ENCODE measurements at regions not wholly inside any gene's neighbourhood (a gene's known extent, or its start where the extent isn't known, plus 50 kb on each side); places are given as distances from the start of the nearest gene placed in this dataset.
A peak's percentile ranks its signal among the peaks of the same experiment; 100 is the strongest.

DNA sequence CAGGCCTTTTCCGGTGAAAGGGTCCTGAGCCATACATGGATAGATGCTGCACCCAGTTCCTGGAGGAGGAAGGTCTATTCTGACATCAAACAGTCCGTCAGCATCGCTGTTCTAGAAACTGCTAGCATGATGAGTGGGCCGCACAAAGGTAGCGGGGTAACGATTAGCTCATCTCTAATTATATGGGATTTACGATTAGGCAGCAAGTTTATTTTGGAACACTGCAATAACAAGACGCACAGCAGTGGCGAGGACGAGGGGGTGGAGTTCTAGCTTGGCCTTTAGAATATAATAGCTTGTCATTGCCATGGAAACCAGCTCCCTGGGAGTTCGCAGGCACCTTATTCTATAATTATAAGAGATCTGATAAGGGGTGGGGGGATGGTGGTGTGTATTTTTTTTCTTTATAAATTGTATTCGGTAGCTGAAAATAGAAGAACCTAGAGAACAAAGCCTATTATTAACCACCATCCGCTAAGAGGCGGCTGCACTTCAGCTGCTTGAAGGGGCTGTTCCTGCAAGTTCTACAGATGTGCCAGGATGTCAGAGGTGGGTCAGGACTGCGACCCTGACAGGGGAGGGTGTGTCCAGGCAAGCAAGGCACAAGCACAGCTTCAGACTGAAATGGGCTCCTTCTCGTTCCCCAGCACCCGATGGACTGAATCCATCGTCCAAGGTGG lies 311.0 kb downstream of the AGTPBP1 start:
- DNase-seq, result peak in 37 of 58 donors; percentile 5 to 81 (median 43)

DNA sequence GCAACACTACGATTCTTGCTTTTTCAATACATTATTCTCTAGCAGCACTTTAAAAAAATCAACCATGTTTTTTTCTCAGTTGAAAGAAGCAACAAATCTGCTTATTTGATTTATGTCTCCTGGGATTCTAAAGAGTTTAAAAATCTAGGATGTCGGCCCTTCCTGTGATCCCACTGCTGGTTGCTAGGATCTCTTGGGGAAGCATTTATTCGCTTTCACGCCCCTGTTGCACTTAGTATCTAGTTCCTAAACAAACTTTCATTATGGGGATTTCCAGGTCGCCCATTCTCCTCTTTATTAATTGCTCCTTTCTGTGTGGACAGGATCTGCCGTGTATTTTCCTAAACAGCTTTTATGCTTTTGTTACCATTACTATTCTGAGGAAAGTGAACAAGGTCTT lies 313.5 kb downstream of the AGTPBP1 start:
- no peak for DNase-seq

DNA sequence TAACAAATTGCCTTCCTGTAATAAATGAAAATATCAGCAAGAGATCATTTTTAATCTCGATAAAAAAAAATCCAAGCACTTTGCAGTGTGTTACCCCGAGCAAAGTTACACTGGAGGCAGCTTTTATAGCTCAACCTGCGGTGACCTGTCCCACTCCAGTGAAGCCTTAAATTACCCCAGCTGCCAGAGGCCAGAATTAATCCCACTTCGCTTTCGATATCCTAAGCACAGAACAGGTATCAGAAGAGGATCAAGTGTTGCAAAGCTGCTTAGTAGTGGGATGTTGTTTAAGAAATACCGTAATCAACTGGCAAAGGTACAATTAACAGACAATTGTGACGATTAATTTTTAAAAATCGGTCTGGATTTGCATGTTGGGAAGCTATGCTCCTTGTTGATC lies 314.0 kb downstream of the AGTPBP1 start:
- no peak for DNase-seq

DNA sequence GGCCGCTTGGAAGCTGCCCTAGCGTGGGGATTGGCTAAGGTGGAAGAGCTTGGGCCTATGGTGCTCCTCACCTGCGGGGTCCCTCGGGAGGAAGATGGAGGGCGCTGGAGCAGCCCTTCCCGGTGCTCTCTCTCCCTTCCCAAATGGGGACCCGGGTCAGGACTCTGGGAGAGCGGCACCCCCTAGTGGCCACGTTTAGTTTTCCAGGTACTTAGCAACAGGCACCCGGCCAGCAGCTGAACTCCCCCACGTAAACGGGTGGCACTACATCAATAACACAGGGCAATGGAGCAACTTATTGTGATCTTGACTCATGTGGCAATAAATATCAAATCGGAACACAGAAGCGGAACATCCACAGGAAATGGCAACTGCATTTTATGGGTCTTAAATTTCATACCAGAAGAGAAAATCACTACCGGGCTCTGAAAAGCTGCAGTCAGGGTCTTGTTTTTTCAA lies 316.6 kb downstream of the AGTPBP1 start:
- DNase-seq, result peak in 44 of 58 donors; percentile 7 to 71 (median 38)

DNA sequence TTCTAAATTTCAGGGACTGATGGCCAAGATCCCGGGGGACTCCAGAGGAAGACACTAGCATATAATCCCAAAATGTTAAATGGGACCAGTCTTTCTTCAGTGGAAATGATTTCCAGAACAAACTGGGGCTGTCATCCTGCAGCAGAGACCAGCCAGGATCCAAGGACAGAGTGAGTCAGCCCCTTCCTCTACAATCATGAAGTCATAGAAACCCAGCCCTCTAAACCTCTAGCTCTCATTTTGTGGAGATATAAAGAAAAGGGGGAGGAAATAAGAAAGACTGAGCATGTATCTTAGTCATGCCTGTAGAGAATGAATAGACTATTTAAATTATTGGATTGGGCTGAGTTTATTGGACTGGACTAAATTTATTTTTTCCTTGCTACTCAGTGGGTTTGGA lies 318.3 kb downstream of the AGTPBP1 start:
- DNase-seq, result no peak

DNA sequence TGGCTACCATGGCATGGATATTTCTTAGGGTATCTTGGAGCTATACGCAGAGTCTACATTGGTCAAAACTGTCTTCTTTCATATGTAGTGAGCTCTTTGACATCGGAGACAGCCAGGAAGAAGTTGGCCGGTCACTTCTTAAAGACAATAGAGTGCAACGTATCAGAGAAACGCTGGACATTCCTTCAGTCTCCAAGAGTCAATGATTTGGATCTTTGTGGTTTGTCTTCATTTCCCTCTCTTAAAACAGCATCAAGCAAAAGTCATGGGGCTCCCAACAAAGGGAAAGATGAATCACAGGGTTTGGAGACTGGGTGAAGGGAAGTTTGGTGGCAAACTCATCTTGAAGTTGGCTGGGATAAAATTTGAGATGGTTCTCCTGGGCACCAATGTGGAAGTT lies 320.1 kb downstream of the AGTPBP1 start:
- DNase-seq, result no peak

DNA sequence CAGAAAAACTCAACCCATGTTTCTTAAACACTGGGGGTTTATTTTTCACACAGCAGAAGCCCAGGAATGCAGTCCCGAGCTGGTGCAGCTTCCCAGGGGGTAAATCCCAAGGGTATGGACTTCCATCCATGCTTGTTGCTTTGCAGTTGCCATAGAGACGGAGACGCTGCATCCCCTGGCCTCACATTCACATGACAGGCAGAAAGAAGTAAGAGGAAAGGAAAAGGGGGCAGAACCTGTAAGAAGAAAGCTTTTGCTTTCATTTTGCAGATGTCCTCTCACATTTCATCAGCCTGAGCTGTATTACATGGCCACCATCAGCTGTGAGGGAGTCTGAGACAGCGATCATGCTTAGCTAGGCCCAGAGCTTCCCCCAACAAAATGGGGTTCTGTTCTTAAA lies 321.0 kb downstream of the AGTPBP1 start:
- DNase-seq, result no peak

DNA sequence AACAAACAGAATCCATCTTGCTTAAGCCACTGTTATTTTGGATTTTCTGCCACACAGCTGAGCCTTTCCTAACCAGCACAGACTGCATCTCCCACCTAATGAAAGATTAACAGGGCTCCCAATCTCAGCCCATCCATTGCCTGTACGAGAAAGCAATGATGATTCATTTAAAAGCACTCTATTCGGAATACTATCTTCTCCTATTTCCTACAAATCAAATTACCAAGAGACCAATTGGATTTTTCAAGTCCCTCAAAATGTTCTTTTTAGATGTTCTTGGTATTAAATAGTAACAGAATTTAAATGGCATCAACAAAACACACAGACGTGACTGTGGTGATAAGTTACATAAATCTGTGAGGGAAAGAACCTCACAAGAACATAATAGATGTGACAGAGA lies 324.1 kb downstream of the AGTPBP1 start:
- peak in 1 of 58 donors; percentile 22 for DNase-seq

DNA sequence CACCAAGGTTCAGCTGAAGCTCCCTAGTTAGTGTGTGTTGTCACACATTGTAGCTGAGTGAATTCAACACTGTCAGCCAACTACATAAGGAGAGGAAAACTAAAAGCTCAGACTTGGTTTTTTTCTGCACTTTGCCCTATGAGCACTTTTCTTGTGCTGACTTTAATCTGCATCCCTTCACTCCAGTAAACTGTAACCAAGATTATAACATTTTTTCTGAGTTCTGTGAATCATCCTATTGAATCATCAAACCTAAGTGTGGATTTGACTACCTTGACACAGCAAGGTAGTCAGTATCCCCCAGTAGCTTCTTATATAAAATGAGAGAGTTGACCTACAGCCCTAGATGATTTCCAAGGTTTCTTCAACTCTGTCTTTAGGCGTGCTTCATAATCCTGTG lies 325.0 kb downstream of the AGTPBP1 start:
- no peak for DNase-seq

DNA sequence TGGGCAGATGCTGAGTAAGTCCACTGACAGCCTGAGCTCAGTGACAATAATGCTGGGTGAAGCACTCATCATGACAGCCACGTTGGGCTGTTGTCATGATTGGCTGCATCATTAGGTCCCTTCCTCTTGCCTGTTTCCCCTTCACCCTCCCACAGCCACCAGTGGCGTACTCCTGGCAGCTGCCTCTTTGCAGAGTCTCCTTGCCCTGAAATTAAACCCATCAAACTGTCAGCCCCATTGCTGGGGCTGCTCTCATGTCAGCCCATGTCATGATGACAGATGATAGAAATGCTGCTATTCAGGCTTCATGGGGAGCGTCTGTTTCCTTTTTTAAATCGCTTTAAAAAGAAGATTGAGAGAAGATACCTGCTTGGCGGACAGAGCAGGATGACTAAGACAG lies 327.4 kb downstream of the AGTPBP1 start:
- DNase-seq, result no peak

DNA sequence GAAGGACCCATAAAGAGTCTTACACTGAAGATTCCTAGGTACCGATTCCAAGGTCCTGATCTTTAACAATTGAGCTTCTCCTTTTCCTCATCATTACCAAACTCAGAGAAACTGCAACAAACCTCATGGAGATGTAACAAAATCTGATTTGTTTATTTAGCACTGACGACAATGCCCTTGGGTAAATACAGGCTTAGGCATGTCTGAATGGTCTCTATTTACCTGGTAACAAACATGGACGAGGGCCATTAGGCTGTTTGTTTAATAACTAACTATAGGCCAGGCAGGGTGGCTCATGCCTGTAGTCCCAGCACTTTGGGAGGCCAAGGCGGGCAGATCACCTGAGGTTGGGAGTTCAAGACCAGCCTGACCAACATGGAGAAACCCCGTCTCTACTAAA lies 333.3 kb downstream of the AGTPBP1 start:
- DNase-seq, result no peak

DNA sequence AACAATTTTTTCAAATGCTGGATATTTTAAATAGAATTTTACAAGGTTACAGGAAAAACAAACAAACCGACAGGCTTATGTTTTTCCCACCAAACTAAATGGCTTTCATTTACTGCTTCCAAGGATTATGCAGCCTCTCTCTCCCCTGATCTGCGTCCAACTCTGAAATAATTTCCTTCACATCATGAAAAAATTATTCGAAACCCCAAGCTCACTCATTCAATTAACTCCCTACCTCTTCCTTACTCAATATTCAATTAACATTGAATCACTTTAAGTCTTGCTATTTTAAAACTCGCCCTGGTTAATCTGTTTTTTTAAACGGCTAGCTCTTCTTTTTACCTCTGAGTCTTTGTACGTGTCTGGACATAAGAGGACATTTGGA lies 336.2 kb downstream of the AGTPBP1 start:
- no peak for DNase-seq

DNA sequence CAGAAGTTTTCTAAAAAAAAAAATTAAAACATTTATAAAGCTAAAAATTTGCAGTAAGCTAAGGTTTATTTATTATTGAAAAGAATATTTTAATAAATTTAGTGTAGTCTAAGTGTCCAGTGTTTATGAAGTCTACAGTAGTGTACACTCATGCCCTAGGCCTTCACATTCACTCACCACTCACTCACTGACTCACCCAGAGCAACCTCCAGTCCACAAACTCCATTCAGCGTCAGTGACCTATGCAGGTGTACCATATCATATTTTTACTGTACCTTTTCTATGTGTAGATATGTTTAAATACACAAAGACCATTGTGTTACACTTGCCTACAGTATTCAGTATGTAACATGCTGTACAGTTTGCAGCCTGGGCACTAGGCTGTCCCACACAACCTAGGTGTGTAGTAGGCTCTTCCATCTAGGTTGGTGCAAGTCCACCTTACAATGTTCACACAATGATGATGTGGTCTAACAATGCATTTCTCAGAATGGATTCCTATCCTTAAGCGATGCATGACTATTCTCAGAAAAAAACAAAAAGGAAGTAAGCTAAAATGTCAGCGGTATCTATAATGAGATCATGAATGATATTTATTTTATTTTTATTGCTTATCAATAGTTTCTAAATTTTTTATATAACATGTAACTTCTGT lies 336.7 kb downstream of the AGTPBP1 start:
- DNase-seq, result no peak

DNA sequence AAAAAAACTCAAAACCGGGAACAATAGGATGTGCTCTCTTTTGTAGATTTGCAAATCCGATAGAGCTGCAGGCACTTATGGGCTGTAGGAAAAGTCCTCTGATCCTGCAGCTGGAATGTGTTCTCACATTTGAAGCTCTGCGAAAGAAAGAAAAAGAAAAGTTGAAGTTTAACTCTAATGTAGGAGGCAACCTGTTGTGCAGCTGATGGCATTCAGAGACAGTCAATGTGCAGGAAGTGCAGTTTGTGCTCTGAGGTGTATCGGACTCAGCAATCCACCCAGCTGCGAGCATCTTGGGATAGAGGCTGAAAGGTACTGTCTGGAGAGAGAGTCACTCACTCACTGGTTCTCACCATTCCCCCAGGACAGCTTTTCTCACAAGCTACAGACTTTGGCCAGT lies 339.2 kb downstream of the AGTPBP1 start:
- DNase-seq, result no peak

DNA sequence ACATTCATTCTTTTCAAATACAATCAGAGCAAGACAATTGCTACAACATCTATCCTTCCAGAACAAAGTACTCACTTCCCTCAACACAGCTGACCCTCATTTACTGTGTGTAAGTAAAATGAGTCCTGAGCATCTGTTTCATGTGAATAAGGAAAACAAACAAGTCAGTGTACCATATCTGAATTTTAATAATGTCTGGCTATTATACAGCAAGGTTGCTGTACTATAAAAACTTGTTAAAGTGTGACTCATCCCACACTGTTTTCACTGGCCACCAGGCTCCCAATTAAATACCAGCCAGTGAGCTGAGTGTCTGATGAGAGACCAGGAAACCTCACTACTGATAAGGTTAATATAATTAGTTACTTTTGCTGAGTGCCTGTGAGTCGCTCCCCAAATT lies 339.8 kb downstream of the AGTPBP1 start:
- no peak for DNase-seq

DNA sequence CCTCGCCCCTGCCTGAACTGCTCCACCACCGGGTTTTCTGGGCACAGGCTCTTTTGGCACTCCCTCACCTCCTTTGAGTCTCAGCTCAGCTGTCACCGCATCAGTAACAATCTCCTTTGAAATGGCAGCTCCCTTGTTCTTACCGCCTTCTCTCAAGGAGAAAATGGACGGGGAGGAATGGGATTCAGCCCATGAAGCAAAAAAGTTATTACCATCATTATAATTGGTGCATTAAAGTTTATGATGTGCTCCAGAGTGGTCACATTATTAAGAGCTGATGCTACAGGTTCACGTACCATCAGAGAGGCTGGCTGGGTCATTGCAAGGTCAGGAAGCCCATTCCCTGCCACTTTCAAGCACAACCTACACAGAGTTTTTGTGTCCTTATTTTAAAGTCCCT lies 344.7 kb downstream of the AGTPBP1 start:
- no peak for DNase-seq

DNA sequence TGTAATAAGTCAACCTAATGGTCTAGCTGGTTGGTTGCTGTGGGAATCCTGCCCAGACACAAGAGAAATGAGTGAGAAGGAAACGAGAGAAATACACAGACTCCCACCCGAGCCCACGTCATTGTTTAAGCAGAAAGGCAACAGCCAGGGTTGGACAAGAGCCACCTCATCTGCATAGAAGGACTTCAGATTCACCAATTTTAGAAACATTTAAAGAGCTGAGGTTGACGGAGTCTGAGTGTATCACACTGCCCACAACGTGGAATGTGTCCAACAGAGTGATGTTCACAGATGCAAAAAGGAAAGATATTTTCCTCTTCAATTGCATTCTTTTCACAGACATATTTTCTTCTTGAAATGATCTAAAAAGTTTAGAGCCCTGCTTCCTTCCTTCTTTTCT lies 349.5 kb downstream of the AGTPBP1 start:
- DNase-seq, result peak in 14 of 58 donors; percentile 11 to 54 (median 23)

DNA sequence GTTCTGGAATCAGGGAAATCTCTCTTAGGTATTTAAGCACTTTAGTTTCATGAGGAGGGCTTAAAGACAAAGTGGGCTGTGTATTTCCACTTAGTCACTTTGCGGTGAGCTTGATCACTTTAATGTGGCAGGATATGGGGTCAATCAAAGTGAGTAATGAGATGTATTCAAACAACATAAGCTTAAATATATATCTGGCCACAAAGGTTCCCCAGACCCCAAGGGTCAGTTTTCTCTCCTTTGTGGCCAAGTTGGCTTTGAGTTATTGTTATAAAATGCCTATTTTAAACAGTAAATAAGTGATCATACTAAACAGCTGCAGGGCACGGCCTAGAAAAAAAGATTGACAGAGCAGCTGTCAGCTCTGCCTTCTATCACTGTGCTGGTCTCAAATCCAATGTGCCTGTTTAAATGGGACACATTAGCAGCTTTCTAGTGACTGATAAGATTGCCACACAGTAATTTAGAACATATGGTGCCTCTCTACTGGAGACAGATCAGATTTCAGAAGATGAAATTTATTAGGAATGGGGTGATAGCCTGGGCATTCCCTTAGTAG lies 363.9 kb downstream of the AGTPBP1 start:
- no peak for DNase-seq

DNA sequence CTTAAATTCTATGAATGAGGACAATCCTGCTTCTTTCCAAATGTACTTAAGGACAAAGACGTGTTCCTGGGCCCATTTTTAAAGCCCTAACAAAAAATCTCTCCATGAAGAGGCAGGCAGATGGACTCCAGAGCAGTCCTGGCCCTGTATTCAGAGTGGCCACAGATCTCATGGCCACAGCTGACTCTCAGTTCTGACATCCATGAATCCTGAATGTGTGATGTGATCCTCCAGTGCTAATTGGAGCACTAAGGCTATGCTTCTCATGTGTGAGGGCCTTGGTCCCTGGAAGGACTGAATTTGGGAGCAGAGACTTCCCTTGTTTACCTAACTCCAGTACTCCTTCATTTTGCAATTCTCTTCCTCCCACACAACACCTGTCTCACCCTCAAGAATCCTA lies 373.0 kb downstream of the AGTPBP1 start:
- DNase-seq, result no peak

DNA sequence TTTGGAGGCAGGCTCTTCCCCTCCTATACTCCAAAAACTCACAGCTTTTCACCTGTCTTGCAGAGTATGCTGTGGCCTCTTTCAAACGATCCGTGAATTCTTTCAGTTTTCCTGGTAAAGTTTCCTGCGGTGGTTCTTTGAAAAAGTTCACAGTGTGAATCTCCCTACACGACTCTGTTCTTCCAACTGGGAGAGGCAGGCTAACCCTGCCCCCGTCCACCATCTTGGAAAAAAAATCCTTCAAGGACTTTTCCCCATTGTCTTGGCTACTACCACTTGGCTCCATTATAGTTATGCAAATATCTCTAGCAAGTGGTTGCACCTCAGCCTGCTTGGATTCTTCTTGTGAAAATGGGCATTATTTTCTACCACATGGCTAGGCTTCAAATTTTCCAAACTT lies 382.6 kb downstream of the AGTPBP1 start:
- no peak for DNase-seq

DNA sequence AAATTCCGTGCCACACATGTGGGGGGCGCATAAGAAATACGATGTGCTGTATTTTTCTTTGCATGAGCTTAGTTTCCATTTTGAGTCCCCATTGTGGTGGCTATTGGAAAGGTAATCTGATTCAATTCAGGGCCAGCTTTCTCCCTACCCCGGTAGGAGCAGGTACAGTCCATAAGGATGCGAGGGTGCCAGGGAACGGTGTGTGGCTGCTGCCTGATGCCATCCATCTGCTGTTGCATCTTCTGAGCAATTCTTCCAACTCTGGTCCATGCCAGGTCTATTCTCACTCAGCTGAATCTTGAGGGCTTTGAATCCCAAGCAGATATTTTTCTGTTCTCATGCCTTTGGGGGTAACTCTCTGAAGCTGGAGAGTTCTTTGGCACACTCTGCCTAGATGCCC lies 392.7 kb downstream of the AGTPBP1 start:
- no peak for DNase-seq

DNA sequence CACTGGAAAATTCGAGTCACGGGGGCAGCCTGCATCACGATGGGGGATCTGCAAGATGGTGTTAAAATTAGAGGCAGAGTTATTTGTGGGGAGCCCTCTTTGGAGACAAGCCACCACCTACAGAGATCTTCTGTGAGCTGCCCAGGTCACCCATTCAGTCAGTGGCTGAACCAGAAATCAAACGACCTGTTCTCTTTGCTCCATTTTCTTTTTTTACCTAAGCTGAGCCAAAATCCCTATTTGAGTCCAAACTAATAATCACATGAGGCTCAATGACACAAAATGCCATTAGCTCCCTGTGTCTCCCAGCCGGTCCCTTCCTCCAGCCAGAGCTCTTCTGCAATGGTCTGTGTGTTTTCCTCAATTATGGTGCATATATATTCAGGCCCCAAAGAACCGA lies 394.2 kb downstream of the AGTPBP1 start:
- no peak for DNase-seq

DNA sequence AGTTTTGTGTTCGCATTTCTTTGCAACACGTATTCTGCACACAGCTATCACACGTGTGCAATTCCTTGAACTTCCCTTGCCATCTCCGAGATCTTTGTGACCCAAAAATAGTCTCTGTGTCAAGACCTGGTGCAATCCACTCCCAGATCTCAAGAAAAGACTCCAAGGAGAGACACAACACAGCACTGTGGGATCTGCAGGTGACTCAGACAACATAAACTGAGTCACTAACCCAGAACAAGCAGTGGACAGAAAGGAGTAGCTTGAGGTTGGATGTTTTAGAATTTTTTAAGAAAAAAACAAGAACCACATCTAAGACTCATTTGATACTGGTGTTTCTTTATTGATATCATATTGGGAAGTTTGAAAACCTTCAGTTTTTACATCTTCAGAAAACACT lies 396.9 kb downstream of the AGTPBP1 start:
- no peak for DNase-seq
